H1 (cell line): ENCODE measurements at regions not wholly inside any gene's neighbourhood (a gene's known extent, or its start where the extent isn't known, plus 50 kb on each side); places are given as distances from the start of the nearest gene placed in this dataset.

Experiments used
- CTCF ChIA-PET: fragments of 300-600 bp; sonication (Branson Sonifier 250); formaldehyde crosslinking; loops from one replicate; lab custom pipeline; 2021; ENCODE audit not compliant: partially characterized antibody; lab: Charles Lee
- POLR2A ChIA-PET: fragments of 300-600 bp; sonication (Branson Sonifier 250); formaldehyde crosslinking; loops from one replicate; lab custom pipeline; 2021; ENCODE audit warnings: inconsistent platforms; ENCODE audit not compliant: partially characterized antibody; lab: Charles Lee
- DNase-seq, 2 experiments: peaks; one replicate each; pipeline versions ENCODE4 v3.0.0 to v3.0.0-alpha.2; 2010 to 2022; ENCODE audit warnings: low spot score in 2 of 2, low read depth in 1 of 2, mixed read lengths in 1 of 2
- FAIRE-seq: peaks from 2 replicates; lab custom pipeline; 2011; peaks lifted over from hg19 to GRCh38; lab: Jason Lieb, UNC
- H2AFZ ChIP-seq: 2 replicates; pipeline ENCODE4 v1.8.1; 2012; ENCODE audit warnings: low read length, inconsistent platforms
- H2AK5ac ChIP-seq: 2 replicates; pipeline ENCODE4 v1.6.1; 2013; ENCODE audit warnings: low read depth, low read length
- H2BK120ac ChIP-seq: replicated peaks from 2 replicates; pipeline ENCODE3; 2013; ENCODE audit warnings: low read depth, low read length, inconsistent platforms
- H2BK12ac ChIP-seq: 2 replicates; pipeline ENCODE4 v1.6.1; 2013; ENCODE audit warnings: low read depth, low read length
- H2BK15ac ChIP-seq: 2 replicates; pipeline ENCODE4 v1.6.1; 2013; ENCODE audit warnings: low read length
- H2BK20ac ChIP-seq: 2 replicates; pipeline ENCODE4 v1.6.1; 2013; ENCODE audit warnings: low read length
- H2BK5ac ChIP-seq: 2 replicates; pipeline ENCODE4 v1.6.1; 2013; ENCODE audit warnings: low read depth, low read length
- H3K14ac ChIP-seq: 2 replicates; pipeline ENCODE4 v1.6.1; 2013; ENCODE audit warnings: inconsistent platforms; ENCODE audit not compliant: insufficient read length
- H3K18ac ChIP-seq: 2 replicates; pipeline ENCODE4 v1.6.1; 2013; ENCODE audit warnings: low read length; ENCODE audit errors: extremely low read depth
- H3K23ac ChIP-seq: 2 replicates; pipeline ENCODE4 v1.6.1; 2013; ENCODE audit warnings: inconsistent platforms; ENCODE audit not compliant: insufficient read length
- H3K23me2 ChIP-seq: 2 replicates; pipeline ENCODE4 v1.6.1; 2013; ENCODE audit warnings: low read depth, low read length
- H3K27ac ChIP-seq: 2 replicates; pipeline ENCODE4 v1.6.1; 2011; ENCODE audit warnings: low read depth, low read length, inconsistent platforms
- H3K27me3 ChIP-seq, 4 experiments: replicated peaks in 1 of 4; 1 replicate in 1 of 4; 2 replicates in 3 of 4; pipeline versions ENCODE4 v1.6.1 to v1.8.1; 2011 to 2013; ENCODE audit warnings: low read length in 3 of 4, mild to moderate bottlenecking in 3 of 4, inconsistent platforms in 2 of 4, mixed read lengths in 2 of 4, moderate library complexity in 1 of 4; ENCODE audit not compliant: control insufficient read depth in 3 of 4, insufficient read depth in 3 of 4; ENCODE audit errors: extremely low read depth in 1 of 4
- H3K36me3 ChIP-seq, 4 experiments: 2 replicates each; pipeline versions ENCODE4 v1.6.1 to v1.8.1; 2011 to 2013; ENCODE audit warnings: mild to moderate bottlenecking in 4 of 4, low read length in 3 of 4, moderate library complexity in 2 of 4, control low read depth in 1 of 4, inconsistent platforms in 1 of 4; ENCODE audit not compliant: insufficient read depth in 4 of 4, control insufficient read depth in 2 of 4
- H3K4ac ChIP-seq: replicated peaks from 2 replicates; pipeline ENCODE3; 2013; ENCODE audit warnings: low read length, low read depth, mixed read lengths, inconsistent platforms; ENCODE audit not compliant: insufficient read length
- H3K4me1 ChIP-seq, 4 experiments: replicated peaks in 1 of 4; 1 replicate in 1 of 4; 2 replicates in 3 of 4; pipeline versions ENCODE4 v1.6.1 to v1.8.1; 2011 to 2013; ENCODE audit warnings: low read length in 3 of 4, inconsistent platforms in 2 of 4, mixed read lengths in 1 of 4; ENCODE audit not compliant: insufficient read depth in 4 of 4, control insufficient read depth in 3 of 4
- H3K4me2 ChIP-seq, 2 experiments: 2 replicates each; pipeline versions ENCODE4 v1.6.1 to v1.8.1; 2011 to 2013; ENCODE audit warnings: low read depth in 2 of 2, low read length in 2 of 2, control low read depth in 1 of 2, inconsistent platforms in 1 of 2, mild to moderate bottlenecking in 1 of 2; ENCODE audit not compliant: insufficient read depth in 1 of 2
- H3K4me3 ChIP-seq, 4 experiments: fragments of 200-600, 300-600 bp in 1 of 4; sonication (generic), shearing (Covaris generic), sonication (Bioruptor Twin) in 1 of 4; 2 replicates each; pipeline versions ENCODE4 v1.5.1 to v1.8.1; 2011 to 2016; ENCODE audit warnings: low read length in 4 of 4, low read depth in 3 of 4, control low read depth in 2 of 4, inconsistent platforms in 2 of 4, mild to moderate bottlenecking in 2 of 4, mixed read lengths in 1 of 4, moderate library complexity in 1 of 4; ENCODE audit not compliant: insufficient read depth in 2 of 4; ENCODE audit errors: extremely low read depth in 1 of 4
- H3K56ac ChIP-seq: replicated peaks from 2 replicates; pipeline ENCODE3; 2013; ENCODE audit warnings: low read depth, mild to moderate bottlenecking, mixed read lengths, low read length, inconsistent platforms; ENCODE audit not compliant: insufficient read length
- H3K79me1 ChIP-seq: 2 replicates; pipeline ENCODE4 v1.6.1; 2013; ENCODE audit warnings: low read depth, low read length, control low read depth
- H3K79me2 ChIP-seq, 2 experiments: 2 replicates each; pipeline versions ENCODE4 v1.6.1 to v1.8.1; 2012 to 2013; ENCODE audit warnings: low read length in 2 of 2, mild to moderate bottlenecking in 2 of 2, inconsistent platforms in 1 of 2; ENCODE audit not compliant: insufficient read depth in 2 of 2, control insufficient read depth in 1 of 2
- H3K9ac ChIP-seq, 4 experiments: replicated peaks in 1 of 4; 1 replicate in 1 of 4; 2 replicates in 3 of 4; pipeline versions ENCODE4 v1.6.1 to v1.8.1; 2011 to 2013; ENCODE audit warnings: low read depth in 3 of 4, low read length in 3 of 4, control low read depth in 2 of 4, mild to moderate bottlenecking in 2 of 4, moderate library complexity in 2 of 4, inconsistent platforms in 1 of 4; ENCODE audit errors: extremely low read depth in 1 of 4
- H3K9me3 ChIP-seq, 2 experiments: 2 replicates each; pipeline versions ENCODE4 v1.6.1 to v1.8.1; 2012 to 2013; ENCODE audit warnings: mild to moderate bottlenecking in 2 of 2, moderate library complexity in 2 of 2, control low read depth in 1 of 2, inconsistent platforms in 1 of 2, low read depth in 1 of 2, low read length in 1 of 2, mixed read lengths in 1 of 2; ENCODE audit not compliant: insufficient read depth in 2 of 2
- H4K20me1 ChIP-seq, 2 experiments: replicated peaks in 1 of 2; 2 replicates each; pipeline versions ENCODE3 to v1.8.1; 2011 to 2013; ENCODE audit warnings: inconsistent platforms in 2 of 2, low read length in 2 of 2, mild to moderate bottlenecking in 1 of 2; ENCODE audit not compliant: insufficient read depth in 2 of 2, control insufficient read depth in 1 of 2
- H4K5ac ChIP-seq: 2 replicates; pipeline ENCODE4 v1.6.1; 2013; ENCODE audit warnings: low read length, low read depth, mixed read lengths, inconsistent platforms; ENCODE audit not compliant: insufficient read length
- H4K8ac ChIP-seq: 2 replicates; pipeline ENCODE4 v1.8.0; 2013; ENCODE audit warnings: mild to moderate bottlenecking, moderate library complexity, low read length, inconsistent platforms; ENCODE audit not compliant: insufficient read depth; ENCODE audit errors: extremely low read depth
- H4K91ac ChIP-seq: replicated peaks from 2 replicates; pipeline ENCODE3; 2013; ENCODE audit warnings: low read length, mixed read lengths, inconsistent platforms; ENCODE audit not compliant: insufficient read length
- CBX8 ChIP-seq: fragments of 300-800, 300-1000 bp; sonication (generic); IDR thresholded peaks from 2 replicates; pipeline ENCODE4 v1.7.1; 2016; ENCODE audit warnings: low read depth, low read length, borderline replicate concordance
- CTBP2 ChIP-seq: IDR thresholded peaks from 2 replicates; pipeline ENCODE4 v1.7.0; 2011; ENCODE audit warnings: borderline replicate concordance, mild to moderate bottlenecking, moderate library complexity, mixed read lengths, low read length; ENCODE audit not compliant: insufficient read depth, insufficient read length
- EGR1 ChIP-seq: IDR thresholded peaks from 2 replicates; pipeline ENCODE4 v1.6.1; 2011; ENCODE audit warnings: low read depth, low read length, borderline replicate concordance
- SIRT6 ChIP-seq: IDR thresholded peaks from one replicate; pipeline ENCODE4 v1.7.1; 2012; ENCODE audit warnings: low read length, inconsistent platforms
- SP4 ChIP-seq: IDR thresholded peaks from 2 replicates; pipeline ENCODE4 v1.6.1; 2012; ENCODE audit warnings: low read length, inconsistent platforms
- ZNF274 ChIP-seq: IDR thresholded peaks from 2 replicates; pipeline ENCODE4 v1.7.0; 2012; ENCODE audit warnings: low read length, borderline replicate concordance; ENCODE audit errors: extremely low read depth
- WGBS, 2 experiments: shearing (Covaris generic) in 1 of 2; methylation state at CpG; one replicate each; pipeline versions ENCODE4 v1.1.6 to v1.1.7; 2013 to 2015; ENCODE audit warnings: low lambda C conversion rate in 2 of 2, mixed read lengths in 2 of 2, inconsistent platforms in 1 of 2, low coverage in 1 of 2, missing lambda C conversion rate in 1 of 2; ENCODE audit not compliant: insufficient replicate concordance in 2 of 2, insufficient coverage in 1 of 2, insufficient read length in 1 of 2; ENCODE audit errors: extremely low coverage in 1 of 2, missing lambda C conversion rate in 1 of 2; 5-methylcytosine and 5-hydroxymethylcytosine counted together

GRCh38 chrX:109952050-109952449 is 50.9 kb upstream of the TMEM164 start:
- Histone ChIP-seq H2BK12ac (no peak overlapping the region), H3K9me3 (no peaks in the 10 kb centered on the region), H3K4me3 (no peak overlapping the region), H3K4me2 (no peak overlapping the region), H3K23ac (no peak overlapping the region)
- no peak for DNase-seq
- no peak for TF ChIP-seq EGR1
- no peak for TF ChIP-seq SIRT6
- TF ChIP-seq CTBP2, result no peak
- no peak for TF ChIP-seq SP4
- no peak for TF ChIP-seq CBX8
- TF ChIP-seq ZNF274, result no peak
- TF ChIP-seq, all 59 proteins: peak for 0
- Histone ChIP-seq H3K27ac (no peak overlapping the region), H3K4me1 (no peaks in the 10 kb centered on the region), H2BK15ac (no peak overlapping the region), H2BK5ac (no peak overlapping the region), H2AK5ac (no peak overlapping the region), H3K14ac (no peak overlapping the region), H4K5ac (no peak overlapping the region), H3K4ac (no peak overlapping the region), H3K79me1 (no peaks in the 10 kb centered on the region), H2AFZ (no peak overlapping the region), H3K56ac (no peak overlapping the region), H3K27me3 (no peaks in the 10 kb centered on the region), H4K91ac (no peak overlapping the region), H3K9ac (no peak overlapping the region), H2BK20ac (no peak overlapping the region), H4K20me1 (no peaks in the 10 kb centered on the region), H4K8ac (no peak overlapping the region), H3K36me3 (no peaks in the 10 kb centered on the region), H3K18ac (no peak overlapping the region), H3K79me2 (no peaks in the 10 kb centered on the region), H2BK120ac (no peak overlapping the region), H3K23me2 (no peaks in the 10 kb centered on the region)
- POLR2A ChIA-PET, result no interaction called here
- no peak for FAIRE-seq
- WGBS, 2 experiments, result 86% methylated on average over 2 of the region's 2 CpGs; no CpG with 5 or more reads in 1 of the 2 experiments
- CTCF ChIA-PET, result interaction anchor here (0.9 kb wide), 1 partner anchor 194 kb away, joined by 3 read pairs; no protein-coding TSS in a partner anchor
